ENCODE measurements at regions not wholly inside any gene's neighbourhood (a gene's known extent, or its start where the extent isn't known, plus 50 kb on each side); places are given as distances from the start of the nearest gene placed in this dataset.

- TF ChIP-seq CTCF (IDR thresholded peaks at IDR 0.05 in 4 of 5, conservative IDR thresholded peaks at IDR 0.05 in 1 of 5) (no peak), POLR2A (IDR thresholded peaks at IDR 0.05) (no peak)
Observed at GRCh38 chr1:29498126-29499103, 262.1 kb downstream of the PTPRU start.

All from gastrocnemius medialis (tissue), 4 donors.